NCI-H2107 treated with DMSO at 0.1 percent for 48 hours (cell line): ENCODE measurements at regions not wholly inside any gene's neighbourhood (a gene's known extent, or its start where the extent isn't known, plus 50 kb on each side); places are given as distances from the start of the nearest gene placed in this dataset.

ENCODE experiments used
- DNase-seq: peaks from one replicate; lab custom pipeline; 2025; ENCODE audit not compliant: unreplicated experiment; lab: John Stamatoyannopoulos, UW

DNA sequence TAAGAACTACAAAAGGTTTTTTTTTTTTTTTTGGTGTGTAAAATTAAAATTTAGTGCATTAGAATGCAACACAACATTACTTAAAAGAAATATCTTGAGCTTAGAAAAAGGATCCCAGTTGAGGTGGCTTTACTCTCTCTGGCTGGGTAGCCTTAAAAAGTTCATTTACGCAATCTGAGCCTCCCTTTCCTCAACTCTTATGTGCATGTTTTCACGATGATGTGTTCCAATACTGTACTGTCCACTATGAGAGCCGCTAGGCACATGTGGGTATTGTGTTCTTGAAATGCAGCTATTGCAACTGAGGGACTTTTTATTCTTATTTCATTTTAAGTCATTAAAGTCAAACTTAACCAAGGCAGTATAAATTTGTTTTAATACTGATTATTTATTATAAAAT lies 460.9 kb upstream of the SYT1 start:
- DNase-seq, result no peak

DNA sequence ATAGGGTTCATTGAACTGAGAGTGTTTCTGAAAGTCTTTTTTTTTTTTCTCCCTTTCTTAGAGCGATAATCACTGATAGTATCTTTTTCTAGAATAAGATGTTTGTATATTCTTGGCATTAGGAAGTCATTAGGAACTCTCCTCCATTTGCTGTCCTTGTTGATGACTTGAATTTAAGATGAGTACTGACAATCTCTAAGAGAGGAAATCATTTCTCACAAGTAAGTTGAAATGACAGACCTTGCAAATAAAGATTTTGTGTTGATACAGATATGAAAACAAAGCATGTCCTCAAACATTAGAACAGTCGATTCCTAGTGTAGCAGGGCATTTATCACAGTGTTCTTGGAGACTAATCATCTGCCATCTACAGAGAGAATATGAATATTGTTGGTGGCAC lies 458.4 kb upstream of the SYT1 start:
- DNase-seq, result no peak

DNA sequence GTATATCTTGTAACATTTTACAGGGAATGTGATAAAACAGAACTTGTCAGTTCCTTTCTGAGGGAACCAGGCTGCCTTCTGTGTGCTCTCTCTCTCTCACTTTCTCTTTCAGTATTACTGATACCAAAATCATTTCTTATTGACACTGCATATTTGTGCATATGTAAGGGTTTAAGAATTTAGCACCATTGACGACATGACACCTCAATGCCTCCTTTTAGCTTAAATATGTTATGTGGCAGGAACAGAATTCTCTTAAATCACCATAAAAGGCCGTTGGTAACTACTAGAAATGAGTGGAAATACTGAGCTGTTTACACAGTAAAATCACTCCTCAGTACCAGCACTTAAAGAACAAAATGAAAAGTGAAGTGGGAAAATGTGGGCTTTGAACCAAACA lies 457.7 kb upstream of the SYT1 start:
- no peak for DNase-seq

DNA sequence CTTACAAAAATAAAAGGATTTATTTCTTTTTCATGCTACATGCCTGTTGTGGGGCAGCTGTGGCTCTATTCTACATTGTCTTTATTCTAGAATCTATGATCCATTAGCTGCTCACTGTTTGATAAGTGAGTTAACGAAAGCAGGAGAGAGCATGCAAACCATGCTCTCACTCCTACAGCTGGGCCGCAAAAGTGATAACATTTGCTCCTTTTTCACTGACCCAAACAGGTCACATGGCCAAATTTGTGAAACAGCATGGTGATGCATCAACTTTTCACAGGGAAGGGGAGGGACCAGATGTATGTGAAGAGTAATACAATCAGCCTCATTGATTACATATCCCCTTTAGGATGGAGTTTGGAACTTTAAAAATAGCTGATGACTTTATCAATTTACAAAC lies 456.9 kb upstream of the SYT1 start:
- no peak for DNase-seq

DNA sequence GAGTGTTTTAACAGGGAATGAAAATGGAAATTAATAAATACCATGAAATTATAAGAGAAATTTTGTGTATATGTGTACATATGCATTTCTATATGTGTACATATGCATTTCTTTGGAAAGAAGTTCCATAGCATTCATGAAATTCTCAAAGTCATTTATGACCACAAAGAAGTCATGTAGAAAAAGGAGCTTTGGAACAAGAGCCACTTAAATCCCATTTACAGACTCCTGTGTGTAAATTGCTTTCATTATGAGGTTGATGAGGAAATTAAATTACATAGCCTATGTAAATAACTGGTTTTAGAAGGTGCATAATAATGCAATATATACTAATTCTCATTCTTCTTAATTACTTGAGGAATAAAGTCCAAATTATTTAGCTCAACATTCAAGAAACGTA lies 450.5 kb upstream of the SYT1 start:
- no peak for DNase-seq

DNA sequence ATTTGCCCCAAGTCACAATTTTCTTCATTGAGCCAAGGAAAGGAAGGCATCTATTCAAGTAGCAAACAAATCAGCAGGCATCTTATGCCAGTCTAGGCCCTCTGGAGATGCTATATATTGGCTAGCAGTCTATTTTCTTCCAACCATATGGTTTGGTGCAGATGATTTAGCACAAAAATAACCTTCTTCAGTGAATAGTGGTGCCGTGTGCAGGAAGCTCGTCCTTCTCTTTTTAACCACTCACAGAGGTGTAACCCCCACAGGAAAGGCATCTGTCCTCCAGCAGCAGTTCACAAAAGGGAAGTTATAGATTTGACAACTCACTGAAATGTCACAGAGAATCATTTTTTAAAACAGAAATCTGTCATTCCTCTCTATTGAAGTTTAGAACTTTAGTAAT lies 445.7 kb upstream of the SYT1 start:
- no peak for DNase-seq

DNA sequence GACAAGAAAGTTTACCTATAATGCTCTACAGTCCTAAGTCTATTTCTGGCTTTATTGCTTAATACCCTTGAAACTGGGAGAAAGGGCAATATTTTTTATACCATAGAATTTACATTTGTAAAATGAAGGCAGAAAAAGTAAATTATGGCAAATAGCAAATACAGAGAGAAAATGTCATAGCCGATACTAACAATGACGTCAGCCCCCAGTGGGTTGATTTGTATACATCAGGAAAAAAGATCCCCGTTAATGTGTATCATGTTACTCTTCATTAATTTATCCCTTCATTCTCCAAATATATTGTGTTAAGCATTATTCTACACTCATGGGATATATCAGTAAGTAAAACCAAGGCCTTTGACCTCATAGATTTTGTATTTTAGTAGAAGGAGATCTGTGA lies 445.1 kb upstream of the SYT1 start:
- DNase-seq, result no peak

DNA sequence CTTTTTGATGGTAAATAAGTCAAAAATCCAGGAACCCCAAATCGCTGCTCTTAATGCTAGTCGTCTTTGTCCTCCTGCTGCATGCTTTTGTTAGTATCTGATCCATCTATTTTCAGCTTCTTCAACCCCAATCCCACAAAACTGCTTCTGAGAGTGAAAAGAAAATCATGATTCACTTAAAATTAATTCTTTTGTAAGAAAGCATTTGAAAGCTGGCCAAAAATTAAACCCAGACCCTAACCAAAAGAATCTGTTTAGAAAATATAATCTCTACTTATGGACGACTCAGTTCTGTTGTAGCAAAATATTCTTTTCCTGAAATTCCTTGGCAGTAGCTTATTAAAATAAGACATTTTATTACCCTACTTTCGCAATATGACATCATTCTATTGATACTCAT lies 443.6 kb upstream of the SYT1 start:
- no peak for DNase-seq

DNA sequence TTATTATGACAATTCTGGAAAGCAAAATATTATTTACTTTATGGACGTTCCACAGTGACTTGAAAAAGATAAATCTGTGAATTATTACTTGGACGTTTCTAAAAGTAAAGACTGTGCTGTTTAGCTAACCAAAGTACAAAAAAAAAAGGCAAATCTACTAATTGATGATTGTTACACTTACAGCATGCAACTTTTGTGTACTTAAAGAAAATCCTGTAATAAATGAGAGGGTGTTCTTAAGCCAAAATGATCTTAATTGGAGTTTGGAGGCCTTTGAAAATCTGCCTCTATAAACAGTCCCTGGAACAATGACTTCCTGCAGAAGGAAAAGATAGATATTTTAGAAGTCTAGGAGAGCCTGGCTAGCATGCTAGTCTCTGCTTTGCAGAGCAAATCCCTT lies 434.0 kb upstream of the SYT1 start:
- no peak for DNase-seq

DNA sequence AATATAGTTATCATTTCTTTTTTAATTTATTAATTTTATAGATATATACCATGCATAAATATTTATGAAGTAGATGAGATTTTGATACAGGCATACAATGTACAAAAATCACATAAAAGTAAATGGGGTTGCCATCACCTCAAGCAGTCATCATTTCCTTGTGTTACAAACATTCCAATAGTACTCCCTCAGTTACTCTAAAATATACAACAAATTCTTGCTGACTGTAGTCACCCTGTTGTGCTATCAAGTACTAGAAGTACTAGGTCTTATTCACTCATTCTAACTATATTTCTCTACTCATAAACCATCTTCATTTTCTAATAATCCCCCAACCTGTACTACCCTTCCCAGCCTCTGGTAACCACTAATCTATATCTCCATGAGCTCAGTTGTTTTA lies 432.6 kb upstream of the SYT1 start:
- no peak for DNase-seq

DNA sequence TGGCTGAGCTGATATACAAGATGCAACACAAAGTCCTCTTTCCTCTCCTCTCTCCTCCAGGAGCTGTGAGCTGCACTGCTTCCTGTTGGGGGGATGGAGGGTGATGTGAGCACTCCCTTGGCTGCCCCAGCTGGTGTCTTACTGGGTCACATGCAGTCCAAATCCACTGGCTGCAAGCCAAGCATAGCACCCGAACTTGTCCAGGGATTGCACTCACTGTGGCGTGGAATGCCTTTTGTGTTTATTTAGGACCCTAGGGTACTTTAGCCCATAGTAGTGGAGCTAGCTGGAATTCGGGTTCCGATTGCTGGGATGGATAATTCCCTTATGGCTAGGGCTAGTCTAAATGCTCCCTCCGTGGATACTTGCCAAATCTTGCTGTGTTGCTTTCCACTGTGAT lies 424.9 kb upstream of the SYT1 start:
- no peak for DNase-seq

DNA sequence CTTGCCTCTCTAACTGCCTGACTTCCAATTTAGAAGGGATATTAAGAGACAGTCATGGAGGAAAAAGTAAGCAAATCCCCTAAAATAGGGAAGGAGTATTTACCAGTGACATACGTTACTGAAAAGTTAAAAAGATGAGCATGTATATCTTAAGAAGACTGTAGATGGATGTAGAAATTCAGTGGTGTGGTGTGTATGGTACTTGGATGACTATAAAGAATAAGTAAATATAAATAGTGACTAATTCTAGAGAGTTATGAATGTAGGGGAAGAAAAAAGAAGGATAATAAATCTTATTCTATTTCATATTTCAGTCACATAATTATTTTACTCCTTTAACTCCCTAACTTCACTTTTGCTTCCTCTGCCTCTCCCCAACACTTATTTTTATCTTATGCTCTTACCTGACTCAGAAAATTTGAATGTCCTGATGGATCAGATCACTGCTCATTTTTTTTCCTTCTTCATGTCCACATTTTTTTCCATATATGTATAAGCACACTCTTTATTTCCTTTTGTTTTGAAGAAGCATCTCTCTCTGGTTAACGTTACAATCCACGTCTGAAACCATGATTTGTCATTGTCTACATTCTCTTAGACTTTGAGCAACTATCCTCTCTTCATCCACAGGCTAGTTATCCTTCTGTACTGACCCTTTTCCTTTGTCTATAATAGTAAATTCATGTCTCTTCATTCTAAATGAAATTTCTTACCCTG lies 422.7 kb upstream of the SYT1 start:
- no peak for DNase-seq

DNA sequence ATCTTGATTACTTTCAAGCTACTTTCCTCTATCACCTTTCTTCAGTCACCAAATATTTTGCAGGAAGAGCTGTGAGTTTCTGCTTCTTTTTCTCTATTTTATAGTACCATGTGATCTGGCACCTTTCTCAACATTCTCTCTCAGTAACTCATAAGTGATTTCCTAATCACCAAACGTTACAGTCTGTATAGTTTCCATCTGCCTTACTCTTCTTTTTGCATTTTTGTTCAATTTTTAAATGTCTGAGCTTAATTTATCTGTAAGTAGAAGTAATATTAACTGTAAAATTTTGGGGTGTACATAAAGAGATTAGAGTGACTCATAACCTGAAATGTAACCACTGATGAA lies 422.1 kb upstream of the SYT1 start:
- no peak for DNase-seq

DNA sequence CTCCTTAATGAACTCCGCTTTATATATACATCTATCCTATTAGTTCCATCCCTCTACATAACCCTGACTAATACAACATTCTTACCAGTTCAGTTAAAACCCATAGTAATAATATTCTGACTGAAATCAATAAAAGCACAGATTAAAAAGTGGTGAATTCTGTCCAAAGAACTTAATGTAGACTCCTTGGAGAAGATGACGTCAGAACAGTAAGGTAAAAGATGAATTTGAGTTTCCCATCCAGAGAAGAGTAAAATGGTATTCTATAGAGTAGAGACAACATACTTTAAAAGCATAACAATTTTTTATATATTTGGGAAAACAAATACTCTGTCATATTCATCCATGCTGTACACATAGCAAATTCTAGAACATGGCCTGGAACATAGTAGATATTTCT lies 418.0 kb upstream of the SYT1 start:
- no peak for DNase-seq

DNA sequence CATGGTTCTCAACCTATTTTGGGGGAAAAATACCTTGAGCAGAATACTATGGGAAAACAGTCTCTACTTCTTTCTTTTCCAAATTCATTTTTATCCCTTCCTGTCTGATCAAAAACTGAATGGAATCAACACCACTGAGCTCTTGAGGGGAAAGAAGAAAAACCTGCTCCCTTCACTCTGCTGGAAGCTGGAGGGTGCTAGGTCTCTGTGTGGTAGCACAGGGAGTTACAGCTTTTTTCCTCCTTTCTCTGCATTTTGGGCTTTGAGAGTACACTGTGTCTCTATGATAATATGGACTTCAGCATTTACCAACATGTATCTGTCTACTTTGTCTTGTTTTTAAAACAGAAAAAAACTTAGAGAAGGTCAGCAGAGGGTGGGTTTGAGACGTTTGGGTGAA lies 417.2 kb upstream of the SYT1 start:
- no peak for DNase-seq

DNA sequence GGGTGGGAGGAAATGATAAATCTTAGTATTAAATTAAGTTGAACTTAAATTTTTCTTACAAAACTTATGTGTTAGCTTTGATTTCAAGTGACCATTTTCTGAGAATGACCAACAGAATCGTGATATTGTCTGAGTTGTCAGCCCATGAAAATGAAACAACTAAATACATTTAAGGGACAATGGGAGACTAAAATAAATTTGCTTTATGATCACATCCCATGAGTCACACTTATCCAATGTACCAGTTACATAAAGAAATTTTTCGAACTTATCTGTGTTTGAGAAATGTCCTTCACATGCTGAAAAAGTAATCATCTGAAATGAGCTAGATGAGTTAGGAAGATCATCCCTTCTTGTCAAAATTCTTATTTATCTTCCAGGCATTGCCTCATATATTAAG lies 415.9 kb upstream of the SYT1 start:
- no peak for DNase-seq

DNA sequence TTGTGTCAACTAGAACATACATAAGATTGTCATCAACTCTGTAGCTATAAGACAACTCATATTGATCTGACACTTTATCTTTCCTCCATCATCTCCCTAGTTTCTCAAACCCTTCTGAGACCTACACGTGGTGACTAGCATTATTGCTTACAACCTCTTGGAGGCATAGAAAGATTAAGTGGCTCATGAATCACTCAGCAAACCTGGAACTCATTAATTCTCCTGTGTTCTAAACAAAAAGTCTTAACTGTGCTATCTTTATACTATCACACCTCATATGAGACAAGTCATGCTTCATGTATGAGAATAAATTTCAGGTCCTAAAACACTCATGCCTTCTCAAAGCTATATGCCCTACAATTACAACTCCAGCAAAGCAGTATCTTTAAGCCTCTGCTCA lies 408.6 kb upstream of the SYT1 start:
- no peak for DNase-seq

DNA sequence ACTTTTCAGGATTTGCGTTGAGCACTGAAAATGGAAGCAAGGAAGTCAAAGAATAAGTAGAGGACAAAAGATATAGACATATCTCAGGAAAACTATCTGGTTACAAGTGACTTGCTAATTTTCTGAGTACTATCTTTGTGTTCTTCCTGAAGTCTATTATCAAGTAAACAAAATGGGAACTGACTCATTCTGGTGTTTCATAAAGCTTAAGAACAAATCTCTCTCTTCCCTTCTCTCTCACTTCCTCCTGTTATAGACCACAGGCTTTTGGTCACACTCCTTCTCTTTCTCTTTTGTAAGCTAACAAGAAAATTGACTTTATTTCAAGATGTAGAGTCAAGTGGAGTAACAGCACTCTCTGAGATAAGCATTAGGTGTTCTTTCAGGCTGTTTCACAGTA lies 406.6 kb upstream of the SYT1 start:
- DNase-seq, result no peak

DNA sequence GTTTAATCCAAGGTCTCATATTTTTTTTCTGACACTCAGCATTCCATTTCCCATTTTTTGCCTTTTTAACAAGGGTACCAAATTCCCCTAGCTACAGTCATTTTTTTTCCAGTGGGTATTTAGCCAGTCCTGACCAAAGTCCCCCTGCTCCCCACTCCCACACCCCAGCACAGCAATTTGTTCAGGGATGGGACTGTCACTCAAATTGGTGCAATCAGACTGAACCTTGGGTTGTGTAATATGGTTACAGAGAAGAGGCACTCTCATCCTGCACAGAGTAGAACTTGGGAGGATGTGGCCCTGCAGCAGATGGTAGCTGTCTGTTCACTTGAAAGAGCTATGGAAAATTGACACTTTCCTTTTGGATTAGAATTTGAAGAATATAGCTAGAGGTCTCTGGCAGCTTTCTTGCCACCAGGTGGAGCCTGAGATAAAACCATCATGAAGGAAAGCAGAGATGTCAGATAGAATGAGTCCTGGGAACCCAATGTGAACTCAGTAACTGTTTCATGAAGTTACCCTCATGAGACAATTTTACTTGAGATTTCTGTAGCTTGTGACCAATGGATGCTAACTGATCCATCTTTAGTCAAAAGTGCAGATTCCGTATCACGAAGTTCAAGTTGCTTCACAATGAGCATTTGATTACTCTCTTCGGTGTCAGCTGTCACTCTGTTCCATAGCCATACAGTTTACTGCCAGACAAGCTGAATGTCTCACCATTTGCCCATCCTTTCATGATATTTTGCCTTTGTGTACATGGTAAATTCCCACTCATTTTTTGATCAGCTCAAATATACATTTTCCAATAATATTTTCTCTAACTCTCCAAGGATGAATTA lies 394.0 kb upstream of the SYT1 start:
- DNase-seq, result peak; percentile 21

DNA sequence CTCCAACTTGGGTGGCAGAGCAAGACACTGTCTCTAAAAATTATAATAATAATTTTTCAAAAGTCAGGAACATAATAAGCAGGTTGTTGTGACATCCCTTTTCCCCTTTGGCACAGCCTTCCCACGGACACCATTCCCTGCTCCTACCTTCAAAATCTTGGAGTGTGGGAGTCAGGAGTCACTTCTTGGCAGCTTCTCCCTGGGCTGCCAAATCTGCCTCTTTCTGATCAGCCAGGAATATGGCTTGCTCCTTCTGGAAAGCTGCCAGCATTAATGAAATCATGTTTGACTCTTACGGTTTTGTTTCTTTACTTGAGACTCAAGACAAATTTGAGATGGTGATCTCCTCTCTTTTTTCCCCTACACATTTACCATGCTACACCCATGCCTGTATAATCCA lies 391.4 kb upstream of the SYT1 start:
- no peak for DNase-seq

DNA sequence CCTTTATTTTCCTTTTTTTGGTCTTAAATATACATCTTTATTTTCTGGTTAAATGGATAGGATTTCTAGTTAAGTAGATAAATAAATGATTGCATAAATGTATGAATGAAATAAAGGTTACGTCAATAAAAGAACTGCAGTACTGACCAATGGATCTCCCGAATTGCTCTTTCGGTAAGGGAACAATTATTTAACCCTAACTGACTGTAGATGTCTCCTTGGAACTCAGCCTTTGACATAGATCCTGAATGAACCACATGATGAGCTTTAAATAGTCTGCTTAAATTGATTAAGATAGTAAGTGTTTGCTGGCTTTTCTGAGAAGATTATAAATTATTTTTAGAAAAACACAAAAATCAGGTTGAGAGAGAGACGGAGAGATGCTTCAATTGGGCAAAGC lies 391.0 kb upstream of the SYT1 start:
- DNase-seq, result no peak

DNA sequence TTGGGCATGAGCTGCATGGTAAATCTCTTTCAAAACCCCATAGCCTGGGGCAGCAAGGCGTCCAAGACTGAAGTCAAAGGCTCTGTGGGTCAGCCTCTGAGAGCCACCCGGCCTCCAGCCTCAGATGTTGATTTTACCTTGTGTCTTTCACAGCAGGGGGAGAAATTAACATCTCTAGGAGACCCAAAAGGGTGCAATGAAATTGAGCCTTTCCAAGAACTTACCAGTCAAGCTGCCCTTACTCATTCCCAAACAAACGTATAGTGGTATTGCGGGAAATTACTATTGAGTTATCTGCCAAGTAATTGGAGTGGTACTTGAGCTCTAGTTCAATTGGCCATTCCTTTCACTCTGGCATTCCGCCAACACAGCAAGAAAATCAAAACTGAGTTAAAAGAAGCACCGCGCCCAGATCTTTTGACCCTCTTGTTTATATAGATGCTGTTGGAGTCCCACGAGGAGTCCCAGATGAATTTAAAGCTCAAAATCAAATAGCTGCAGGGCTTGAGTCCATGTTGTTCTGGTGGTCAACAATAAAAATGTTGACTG lies 380.7 kb upstream of the SYT1 start:
- DNase-seq, result no peak

DNA sequence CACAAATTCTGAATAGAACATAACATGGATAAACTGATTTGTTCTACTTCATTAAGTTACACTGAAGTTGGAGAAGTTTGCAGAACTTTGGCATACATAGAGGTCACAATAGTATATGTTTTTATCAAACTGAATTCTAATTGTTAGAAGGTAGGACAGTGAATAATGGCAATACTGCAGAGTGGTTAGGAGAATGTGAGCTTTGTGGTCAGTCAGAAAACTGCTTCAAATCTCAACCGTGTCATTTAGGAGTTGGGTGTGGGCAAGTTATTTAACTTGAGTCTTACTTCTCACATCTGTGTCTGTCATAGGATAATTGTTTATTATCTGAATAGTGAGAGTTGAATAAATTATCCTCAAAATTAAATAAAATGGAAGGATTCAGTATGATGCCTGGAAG lies 374.6 kb upstream of the SYT1 start:
- no peak for DNase-seq
